ENCODE measurements at regions not wholly inside any gene's neighbourhood (a gene's known extent, or its start where the extent isn't known, plus 50 kb on each side); places are given as distances from the start of the nearest gene placed in this dataset.
A peak's percentile ranks its signal among the peaks of the same experiment; 100 is the strongest.
"Not testable (repeated sequence)": the region's sequence is repeated elsewhere in the genome, so short reads cannot be mapped to it uniquely, and the experiment has no call there.

DNA sequence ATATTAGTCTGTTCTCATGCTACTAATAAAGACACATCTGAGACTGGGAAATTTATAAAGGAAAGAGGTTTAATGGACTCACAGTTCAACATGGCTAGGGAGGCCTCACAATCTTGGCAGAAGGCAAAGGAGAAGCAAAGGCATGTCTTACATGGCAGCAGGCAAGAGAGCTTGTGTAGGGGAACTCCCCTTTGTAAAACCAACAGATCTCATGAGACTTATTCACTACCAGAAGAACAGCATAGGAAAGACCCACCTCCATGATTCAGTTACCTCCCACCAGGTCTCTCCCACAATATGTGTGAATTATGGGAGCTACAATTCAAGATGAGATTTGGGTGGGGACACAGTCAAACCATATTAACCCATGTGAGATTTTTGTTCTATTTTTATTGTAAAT lies 244.5 kb upstream of the TRIB2 start:
- not testable (repeated sequence) for ATAC-seq

DNA sequence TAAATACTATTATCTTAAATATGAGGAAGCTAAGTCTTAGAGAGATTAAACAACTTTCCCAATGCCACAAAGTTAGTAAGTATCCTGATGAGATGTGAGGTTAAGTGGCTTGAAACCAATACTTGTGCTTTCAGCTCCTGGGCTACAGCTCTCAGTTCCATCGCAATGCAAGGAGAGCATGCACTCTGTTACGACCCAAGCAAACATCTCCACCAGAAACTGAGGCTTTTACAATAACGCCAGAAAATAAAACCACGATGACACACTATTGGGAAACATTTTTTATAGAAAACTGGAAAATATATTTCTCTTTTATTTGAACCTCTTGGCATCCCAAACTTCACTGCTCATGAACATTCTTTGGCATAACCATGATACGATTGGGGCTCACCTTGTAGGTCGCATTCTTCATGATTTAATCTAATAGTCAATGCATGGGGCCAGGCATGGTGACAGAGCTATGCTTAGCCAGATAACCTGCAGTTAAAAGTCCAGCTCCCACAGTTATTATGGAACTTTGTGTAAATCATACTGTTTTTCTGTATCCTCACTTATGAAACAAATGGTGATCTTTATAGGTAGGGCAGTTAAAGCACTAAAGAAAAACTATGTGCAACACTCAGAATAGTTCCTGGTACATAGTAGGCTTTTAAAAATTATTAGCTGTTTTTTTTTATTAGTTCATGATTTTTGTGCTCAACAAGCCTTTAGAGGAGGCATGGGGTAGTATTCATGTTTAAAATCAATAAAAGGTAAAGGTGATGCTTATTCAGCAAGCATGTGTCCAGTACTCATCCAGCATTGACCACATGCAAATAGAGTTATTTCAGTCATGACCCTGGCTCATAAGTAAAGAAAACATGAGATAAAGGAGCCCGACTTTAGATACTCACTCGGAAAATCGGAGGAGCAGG lies 238.3 kb upstream of the TRIB2 start:
- ATAC-seq, result no peak

DNA sequence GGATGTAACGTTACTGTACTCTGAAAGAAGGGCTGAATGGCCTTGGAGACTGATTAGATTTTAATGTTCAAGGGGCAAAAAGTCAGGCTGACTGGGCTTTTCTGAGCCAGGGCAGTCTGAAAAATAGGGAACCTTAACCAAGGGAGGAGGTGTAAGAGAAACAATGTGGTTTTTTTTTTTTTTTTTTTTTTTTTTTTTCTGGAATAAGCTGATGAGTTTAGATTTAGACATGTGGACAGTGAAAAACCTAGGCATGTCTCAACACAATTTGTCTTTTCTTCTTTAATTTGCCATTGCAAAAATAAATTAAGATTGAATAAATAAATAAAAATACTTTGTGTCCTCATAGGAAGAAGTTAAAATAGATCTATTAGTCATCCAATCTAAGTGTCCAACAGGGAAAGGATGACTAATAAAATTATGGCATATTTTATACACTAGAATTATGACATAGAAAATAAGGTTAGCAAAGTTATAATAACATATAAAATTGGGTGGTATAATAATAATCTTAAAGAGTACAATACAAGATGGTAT lies 237.6 kb upstream of the TRIB2 start:
- ATAC-seq, result no peak

DNA sequence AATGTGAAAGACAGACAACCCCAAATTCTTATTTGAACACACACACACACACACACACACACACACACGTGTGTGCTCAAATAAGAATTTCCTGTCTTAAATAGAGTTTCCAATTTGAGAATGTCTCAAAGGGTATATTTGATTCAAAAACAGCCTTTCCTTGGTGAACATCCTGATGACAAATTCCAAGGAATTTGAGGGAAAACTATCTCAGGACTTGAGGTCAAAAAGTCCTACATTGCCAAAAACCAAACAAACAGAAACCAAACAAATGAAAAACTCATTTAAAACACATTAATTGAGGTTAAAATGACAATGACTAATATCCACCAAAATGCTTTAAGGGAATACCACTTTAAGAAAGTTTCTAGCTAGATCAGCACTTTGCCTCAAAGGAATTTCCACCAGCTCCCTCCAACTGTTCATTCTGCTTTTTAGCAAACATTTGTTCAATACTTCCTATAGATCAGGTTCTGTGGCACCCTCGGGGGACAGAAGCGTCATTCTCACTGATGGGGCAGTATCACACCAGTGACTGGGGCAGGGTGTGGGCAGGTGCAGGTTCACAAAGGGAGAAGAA lies 232.1 kb upstream of the TRIB2 start:
- ATAC-seq, result no peak

DNA sequence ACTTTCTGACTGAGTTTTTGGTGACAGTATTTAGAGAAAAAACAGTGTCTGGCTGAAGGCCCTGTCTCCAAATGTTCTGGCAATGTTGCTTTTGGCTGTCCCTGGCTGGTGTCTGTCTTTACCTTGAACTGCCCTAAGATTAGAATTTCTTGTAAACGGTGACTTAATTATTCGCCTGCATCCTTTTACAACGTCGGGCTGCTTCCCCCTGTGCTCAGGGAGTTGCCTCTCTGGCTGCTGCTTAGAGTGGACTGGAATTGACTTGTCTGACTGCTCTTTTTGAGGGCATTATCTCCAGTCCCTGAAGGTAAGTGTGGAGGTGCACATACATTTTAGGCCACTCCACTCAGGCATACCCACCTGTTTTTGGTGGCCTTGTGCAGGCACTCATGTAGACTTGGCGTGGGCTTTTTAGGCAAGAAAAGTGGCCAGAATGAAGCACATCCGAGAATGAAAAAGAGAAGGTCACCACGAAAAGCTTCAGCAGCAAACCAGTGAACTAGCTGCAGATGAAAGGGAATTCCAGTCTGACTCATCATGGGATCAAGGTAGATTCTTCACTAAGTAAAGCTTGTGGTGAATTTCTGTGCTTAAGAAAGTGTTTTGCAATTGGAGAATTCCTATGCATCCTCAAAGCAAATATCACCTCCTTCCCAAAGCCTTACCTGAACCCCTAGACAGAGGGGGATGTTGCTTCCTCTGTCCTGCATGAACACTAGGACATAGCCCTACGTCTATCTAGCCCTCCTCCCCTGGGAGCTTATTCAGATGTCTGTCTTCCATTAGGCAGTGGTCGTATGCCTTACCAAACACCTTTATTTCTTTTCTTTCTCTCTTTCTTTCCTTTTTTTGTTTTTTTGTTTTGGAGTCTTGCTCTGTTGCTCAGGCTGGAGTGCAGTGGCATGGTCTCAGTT lies 230.3 kb upstream of the TRIB2 start:
- peak; percentile 59 for ATAC-seq

DNA sequence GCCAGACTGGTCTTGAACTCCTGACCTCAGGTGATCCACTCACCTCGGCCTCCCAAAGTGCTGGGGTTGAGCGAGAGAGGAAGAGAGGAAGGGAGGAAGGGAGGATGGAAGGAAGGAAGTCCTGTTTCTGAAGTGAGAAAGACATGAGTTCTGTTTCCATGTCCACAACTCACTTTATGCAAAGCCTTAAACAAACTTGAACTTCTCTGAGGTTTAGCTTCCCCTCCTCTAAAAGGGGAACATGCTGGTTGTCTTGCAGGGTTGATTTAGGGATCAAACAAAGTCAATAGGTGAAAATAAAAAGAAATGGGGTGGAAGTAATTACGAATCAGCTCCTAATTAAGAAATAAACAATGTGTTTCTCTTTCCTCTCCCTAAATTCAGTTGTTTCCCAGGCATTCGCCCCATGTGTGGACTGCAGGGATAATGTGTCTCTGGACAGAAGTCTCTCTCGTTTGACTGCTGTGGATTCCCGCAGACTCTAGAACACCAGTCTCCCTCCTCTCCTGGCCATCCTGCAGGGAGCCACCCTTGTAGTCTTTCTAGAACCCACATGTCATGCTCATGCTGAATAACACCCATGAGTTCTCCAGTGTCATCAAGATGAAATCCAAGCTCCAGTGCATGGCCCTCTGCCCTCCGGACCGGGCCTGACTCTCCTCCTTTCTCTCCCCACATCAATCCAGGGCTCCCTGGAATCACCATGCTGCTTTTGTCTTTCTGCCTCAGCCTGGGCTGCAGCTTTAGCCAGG lies 229.3 kb upstream of the TRIB2 start:
- ATAC-seq, result no peak

DNA sequence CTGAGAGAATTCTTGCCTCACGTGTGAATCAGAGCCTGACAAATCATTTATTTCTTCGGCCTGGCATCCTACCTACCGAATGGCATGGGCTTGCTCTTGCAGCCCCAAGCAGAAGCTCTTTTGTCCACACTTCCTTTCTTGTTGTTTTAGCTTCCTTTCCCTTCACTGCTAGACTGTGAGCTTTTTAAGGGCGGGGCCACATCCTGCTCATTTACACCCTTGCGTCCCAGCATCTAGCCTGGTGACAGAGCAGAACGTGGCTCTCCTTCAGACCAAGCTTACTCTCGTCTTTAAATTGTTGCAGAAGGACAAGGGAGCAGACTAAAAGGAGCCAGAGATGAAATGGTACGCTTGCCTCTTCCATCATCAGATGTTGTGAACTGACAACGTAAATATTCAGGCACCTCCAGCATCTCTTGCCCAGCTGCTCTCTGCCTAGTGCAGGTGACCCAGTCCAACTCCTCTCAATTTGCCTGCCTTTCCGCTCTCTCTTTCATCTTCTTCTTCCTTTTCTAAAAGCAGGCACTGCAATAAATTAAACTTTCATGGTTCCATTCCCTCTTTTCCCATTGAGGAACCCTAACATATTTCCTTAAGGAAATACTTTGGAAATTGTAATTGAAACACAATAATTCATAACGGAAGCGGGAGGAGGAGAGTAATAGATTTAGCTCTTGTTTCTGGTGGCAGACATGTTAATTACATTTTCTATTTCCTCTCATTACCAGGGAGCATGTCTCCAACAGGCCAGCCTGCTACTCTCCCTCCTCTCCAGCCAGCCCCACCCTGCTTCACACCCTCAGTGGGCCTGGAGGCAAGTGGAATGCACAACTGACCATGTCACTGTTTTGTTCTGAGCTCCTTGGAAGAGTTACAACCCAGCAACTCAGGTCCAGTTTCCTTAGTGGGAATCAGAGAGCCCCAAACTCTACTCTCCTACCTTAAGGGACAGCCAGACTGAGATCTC lies 228.1 kb upstream of the TRIB2 start:
- peak; percentile 8 for ATAC-seq

DNA sequence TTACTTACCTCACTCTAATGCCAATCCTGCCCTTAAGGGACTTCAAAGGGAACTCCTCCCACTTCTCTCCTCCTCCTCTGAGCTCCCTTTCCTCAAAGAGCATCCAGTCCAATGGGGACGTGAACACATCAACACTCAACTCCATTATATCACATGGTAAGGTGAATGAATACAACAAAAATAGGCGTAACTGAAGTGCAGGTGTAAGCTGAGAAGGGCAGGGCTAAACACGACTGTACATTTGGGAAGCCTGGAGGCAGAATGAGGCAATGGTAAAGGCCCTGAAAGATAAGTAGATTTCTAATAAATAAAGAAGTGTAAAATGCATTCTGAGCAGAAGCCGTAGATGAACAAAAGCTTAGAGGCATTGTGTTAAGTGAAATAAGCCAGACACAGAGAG lies 226.1 kb upstream of the TRIB2 start:
- ATAC-seq, result peak; percentile 46

DNA sequence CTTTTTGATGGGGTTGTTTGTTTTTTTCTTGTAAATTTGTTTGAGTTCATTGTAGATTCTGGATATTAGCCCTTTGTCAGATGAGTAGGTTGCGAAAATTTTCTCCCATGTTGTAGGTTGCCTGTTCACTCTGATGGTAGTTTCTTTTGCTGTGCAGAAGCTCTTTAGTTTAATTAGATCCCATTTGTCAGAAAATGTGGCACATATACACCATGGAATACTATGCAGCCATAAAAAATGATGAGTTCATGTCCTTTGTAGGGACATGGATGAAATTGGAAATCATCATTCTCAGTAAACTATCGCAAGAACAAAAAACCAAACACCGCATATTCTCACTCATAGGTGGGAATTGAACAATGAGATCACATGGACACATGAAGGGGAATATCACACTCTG lies 224.4 kb upstream of the TRIB2 start:
- ATAC-seq, result not testable (repeated sequence)

DNA sequence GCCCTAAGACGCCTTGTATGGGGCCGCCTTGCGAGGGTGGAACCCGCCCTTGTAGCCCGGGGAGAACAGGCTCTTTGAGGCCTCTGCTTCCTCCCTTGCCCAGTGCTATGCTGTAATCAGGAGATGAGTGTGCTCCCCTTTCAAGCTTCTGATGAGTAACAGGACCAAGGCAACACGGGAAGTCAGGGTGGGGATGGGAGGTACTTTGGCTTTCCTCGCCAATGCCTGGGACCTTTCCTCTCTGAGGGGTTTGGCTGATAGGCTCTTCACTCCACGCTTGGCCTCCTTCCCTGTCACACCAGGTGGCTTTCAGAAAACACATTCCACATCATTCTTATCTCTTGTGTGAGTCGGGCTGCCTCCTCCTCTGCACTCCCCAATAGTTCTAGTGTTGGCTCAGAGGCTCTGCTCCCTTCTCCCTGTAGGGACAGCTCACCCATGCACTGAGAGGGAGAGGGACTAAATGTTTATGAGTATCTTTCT lies 223.7 kb upstream of the TRIB2 start:
- ATAC-seq, result peak; percentile 95

DNA sequence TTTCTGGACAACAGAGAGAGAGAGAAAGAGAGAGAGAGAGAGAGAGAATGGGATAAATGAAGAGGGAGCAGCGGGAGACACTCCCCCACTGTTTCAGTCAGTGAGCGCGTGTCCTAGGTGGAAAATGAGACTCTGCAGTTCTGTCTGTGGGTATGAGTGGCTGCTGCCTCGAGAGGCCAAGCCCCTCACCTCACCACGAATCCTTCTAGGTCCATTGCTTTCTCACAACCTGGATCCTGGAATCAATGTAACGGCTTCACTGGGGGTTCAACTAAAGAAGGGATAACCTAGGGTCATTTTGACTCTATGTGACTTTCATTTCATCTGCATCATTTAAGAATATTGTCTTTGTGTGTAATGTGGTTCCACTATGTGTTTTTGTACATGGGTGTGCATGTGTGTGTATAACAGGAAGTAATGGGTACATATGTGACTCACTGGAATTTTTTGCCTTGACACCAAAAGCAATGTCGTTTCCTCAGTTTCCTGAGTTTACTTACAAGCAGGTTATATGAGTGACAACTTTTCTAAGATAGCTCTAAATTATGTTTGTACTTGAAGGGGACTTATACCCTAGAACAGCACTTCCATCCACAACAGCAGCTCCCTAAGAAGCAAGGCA lies 221.4 kb upstream of the TRIB2 start:
- ATAC-seq, result no peak

DNA sequence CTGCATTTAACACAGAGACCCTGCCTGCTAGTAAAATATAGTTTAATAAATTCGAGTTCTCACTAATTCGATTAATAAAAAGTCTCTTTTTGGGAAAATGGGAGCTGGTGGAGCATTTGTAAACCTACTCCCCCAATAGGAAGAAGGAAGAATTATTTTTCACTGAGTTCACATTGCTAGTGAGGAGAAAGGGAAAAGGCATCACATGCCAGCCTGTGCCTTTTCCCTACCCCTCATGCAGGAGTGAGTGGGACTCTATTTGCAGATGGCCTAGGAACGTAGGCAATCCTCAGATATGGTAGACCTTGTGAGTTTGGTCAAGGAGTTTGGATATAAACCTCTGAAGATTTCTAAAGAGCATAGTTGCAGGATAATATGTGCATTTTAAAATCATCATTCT lies 218.4 kb upstream of the TRIB2 start:
- ATAC-seq, result no peak

DNA sequence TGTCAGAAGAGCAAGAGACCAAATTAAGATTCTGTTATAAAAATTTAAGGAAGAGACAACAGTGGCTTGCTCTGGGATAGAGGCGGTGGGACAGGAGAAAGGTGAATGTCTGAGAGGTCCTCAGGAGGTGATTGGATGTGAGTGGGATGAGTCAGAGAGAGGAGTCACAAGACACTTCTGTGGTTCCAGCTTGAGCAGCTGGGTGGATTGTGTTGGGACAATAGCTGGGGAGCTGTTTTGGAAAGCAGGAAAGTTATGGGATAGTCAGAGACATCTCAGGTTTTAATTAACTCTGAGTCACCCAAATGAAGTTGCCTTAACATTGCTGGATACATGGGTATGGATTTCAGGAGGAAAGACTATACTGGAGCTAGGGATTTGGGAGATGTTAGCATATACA lies 218.0 kb upstream of the TRIB2 start:
- no peak for ATAC-seq

DNA sequence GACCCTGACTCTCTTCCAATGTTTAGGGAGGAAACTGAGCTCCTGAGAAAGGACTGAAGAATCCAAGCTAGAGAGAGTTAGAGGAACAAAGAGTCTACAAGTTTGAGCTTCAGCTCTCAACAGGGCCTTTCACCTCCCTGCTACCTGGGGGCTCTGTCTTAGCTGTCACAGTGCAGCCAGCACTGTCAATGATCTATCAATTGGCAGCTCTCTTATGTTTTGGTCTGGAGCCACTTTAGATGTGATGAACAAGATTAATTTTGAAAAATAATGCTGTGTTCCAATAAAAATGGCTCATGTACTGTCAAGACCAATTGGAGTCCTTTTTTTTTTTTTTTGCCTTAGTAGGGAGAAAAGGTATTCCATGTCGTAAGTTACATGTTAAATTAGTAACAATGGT lies 215.8 kb upstream of the TRIB2 start:
- ATAC-seq, result no peak

DNA sequence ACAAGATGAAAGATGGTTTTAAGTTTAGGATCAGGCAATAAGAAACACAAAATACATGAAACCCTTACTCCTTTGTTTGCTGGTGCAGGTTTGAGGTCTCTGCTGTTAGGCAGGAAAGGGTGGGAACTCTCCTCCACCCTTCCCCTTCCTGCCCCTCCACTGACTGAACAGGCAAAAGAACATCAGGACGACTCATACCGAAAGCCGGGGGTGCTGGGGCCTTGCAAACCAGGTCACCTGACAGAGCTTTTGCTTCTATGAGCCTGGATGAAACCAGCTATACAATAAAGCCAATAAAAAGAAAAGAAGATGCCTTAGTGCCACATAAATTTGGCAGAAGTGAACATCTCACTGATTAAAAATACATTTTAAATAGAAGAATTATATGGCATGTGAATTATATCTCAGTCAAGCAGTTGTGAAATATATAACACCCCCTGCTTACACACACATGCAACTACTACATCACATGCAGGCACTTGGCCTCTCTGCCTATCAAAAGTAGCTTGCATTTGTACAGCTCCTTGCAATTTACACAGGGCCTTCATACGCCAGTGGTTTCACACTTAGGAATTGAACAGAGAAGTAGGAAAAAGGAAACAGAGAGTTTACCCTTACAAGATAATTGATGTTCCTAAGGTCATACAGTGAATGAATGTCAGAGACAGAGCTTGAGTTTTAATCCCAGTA lies 215.1 kb upstream of the TRIB2 start:
- peak; percentile 67 for ATAC-seq

DNA sequence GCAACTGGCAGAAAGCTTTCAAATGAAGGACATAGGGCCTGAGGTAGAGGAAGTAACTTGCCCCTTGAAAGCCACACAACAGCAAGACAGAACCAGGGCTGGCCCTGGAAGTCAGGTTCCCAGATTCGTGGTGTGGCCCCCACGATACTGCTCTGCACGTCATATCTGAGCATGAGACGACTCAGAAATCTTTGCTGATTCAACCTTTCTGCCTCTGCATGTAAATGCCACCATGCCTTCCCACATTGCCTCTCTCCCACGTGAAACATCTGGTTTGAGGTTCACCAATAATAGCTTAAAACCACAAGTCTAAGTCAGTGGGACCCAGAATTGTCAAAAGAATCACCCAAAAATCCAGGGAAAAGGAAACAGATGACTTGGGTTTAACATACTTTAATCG lies 214.0 kb upstream of the TRIB2 start:
- ATAC-seq, result no peak

DNA sequence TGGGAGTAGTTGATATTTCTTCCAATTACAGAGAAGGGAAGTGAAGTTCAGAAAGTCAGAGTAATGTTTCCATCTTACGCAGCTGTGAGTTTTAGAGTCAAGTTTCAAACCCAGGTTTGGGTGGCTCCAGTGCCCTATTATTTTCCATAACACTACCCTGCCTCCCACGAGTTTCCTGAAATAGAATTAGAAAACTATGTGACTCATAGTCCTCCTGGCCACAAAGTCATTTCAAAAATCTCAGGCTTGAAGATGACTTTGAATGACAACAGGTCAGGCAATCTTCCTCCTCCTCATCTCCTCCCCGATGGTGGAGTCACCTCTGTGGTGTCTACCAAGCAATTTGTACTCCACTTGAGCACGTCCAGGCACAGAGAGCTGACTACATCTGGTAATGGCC lies 212.3 kb upstream of the TRIB2 start:
- no peak for ATAC-seq

DNA sequence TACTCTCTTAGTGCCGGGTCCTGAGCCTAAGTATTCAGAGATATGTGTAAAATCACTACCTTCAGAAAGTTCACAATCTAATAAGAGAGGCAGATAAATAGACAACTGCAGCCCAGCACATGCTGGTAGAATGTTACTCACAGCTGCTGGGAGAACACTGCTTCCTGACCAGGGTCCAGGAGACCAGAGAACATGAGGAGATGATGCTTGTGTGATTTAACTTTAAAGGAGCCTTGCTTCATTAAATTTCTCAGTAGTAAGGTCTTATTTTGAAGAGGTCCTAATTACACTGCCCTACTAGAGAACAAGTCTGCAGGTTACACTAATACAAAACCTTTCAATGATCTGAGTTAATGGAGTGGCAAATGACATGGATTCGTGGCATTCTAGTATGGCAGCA lies 209.9 kb upstream of the TRIB2 start:
- ATAC-seq, result no peak

DNA sequence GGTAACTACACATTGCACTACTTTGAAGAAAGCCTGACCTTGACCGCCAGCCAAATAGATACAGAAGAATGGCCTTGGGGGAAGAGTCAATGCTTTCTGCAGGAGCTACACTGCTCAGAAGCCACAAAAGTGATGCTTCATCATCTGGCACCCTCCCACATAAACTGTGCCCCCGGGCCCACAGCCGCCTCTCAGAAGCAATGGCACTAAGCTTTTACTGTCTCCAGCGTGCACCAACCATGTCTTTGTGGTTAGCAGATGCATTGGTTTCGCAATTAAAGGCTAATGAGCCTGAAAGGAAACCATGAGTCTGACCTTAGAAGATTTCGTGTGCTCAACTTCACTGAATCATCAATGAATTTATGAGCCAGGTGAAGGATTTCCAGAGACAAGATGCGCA lies 209.4 kb upstream of the TRIB2 start:
- peak; percentile 97 for ATAC-seq

DNA sequence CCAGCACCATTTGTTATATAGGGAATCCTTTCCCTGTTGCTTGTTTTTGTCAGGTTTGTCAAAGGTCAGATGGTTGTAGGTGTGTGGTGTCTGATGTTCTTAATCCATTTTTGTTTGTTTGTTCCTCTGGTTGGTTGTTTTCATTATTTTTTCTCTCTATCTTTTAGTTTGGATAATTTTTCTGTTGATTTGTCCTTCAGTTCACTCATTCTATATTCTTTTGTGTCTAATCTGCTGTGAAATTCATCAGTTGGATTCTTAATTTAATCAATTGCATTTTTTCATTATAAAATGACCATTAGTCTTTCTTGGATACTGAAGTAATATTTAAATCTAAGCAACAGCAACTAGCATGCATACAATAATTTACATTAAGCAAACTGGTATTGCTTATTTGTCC lies 206.7 kb upstream of the TRIB2 start:
- no peak for ATAC-seq
